ENCODE measurements at regions not wholly inside any gene's neighbourhood (a gene's known extent, or its start where the extent isn't known, plus 50 kb on each side); places are given as distances from the start of the nearest gene placed in this dataset.

GRCh38 chr4:188682321-188682720 lies 543.1 kb downstream of the TRIML1 start:
- TF ChIP-seq, protein P1, sequence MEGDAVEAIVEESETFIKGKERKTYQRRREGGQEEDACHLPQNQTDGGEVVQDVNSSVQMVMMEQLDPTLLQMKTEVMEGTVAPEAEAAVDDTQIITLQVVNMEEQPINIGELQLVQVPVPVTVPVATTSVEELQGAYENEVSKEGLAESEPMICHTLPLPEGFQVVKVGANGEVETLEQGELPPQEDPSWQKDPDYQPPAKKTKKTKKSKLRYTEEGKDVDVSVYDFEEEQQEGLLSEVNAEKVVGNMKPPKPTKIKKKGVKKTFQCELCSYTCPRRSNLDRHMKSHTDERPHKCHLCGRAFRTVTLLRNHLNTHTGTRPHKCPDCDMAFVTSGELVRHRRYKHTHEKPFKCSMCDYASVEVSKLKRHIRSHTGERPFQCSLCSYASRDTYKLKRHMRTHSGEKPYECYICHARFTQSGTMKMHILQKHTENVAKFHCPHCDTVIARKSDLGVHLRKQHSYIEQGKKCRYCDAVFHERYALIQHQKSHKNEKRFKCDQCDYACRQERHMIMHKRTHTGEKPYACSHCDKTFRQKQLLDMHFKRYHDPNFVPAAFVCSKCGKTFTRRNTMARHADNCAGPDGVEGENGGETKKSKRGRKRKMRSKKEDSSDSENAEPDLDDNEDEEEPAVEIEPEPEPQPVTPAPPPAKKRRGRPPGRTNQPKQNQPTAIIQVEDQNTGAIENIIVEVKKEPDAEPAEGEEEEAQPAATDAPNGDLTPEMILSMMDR (IDR thresholded peaks at IDR 0.05; ENCODE audit: borderline replicate concordance, insufficient read depth, low read depth, low read length), result no peak
- no peak overlapping the region for H3K4me3 ChIP-seq (ENCODE audit: low read depth, low read length)

DNA sequence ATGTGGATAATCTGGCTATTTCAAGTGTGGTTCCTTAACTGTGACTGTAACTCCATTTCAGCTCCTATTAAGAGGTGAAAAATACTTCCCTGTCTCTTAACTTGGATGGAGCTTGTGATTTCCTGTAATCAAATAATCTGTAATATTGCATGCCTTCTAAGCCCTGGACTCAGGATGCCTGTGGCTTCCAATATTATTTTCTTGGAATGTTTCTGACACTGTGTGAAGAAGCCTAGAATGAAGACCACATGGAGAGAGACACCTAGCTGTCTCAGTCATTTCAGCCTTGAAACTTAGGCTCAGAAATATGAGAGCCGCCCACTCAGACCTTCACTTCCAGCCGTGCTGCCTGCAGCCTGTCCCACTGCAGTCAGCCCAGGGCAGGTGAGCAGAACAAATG lies 544.3 kb downstream of the TRIML1 start:
- TF ChIP-seq, protein P1 (IDR thresholded peaks at IDR 0.05; ENCODE audit: borderline replicate concordance, insufficient read depth, low read depth, low read length), result no peak
- no peak overlapping the region for H3K4me3 ChIP-seq (ENCODE audit: low read depth, low read length)

GRCh38 chr4:188688956-188689355 lies 549.7 kb downstream of the TRIML1 start:
- TF ChIP-seq, protein P1 (IDR thresholded peaks at IDR 0.05; ENCODE audit: borderline replicate concordance, insufficient read depth, low read depth, low read length), result no peak
- no peak overlapping the region for H3K4me3 ChIP-seq (ENCODE audit: low read depth, low read length)

GRCh38 chr4:188691811-188692210 lies 552.6 kb downstream of the TRIML1 start:
- no peak overlapping the region for H3K4me3 ChIP-seq (ENCODE audit: low read depth, low read length)
- TF ChIP-seq, protein P1 (IDR thresholded peaks at IDR 0.05; ENCODE audit: borderline replicate concordance, insufficient read depth, low read depth, low read length), result no peak

DNA sequence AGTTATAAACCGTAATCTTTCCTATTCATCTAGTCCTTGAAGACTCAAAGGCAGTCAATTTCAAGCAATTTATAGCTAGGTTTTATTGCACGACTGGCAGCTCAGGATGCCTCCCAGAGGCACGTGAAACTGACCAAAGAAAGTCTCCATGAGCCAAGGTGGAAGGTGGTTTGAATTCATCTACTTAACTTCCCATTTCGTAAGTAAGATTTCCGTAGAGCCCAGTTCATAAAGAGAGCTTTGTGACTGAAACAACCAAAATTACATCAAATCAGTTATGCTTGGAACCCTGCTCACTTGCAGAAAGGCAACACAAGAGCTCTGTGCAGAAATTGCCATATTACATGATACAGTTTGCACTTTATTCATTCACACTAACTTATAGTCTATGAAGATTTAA lies 556.0 kb downstream of the TRIML1 start:
- H3K4me3 ChIP-seq (ENCODE audit: low read depth, low read length), result no peak overlapping the region
- TF ChIP-seq, protein P1 (IDR thresholded peaks at IDR 0.05; ENCODE audit: borderline replicate concordance, insufficient read depth, low read depth, low read length), result no peak

- no peak overlapping the region for H3K4me3 ChIP-seq (ENCODE audit: low read depth, low read length)
- TF ChIP-seq, protein P1 (IDR thresholded peaks at IDR 0.05; ENCODE audit: borderline replicate concordance, insufficient read depth, low read depth, low read length), result no peak
These were observed 558.0 kb downstream of the TRIML1 start for GRCh38 chr4:188697243-188697642.

GRCh38 chr4:188701952-188702351 lies 562.7 kb downstream of the TRIML1 start:
- TF ChIP-seq, protein P1 (IDR thresholded peaks at IDR 0.05; ENCODE audit: borderline replicate concordance, insufficient read depth, low read depth, low read length), result no peak

More at GRCh38 chr4:188701952-188702351, 562.7 kb downstream of the TRIML1 start:
- no peak overlapping the region for H3K4me3 ChIP-seq (ENCODE audit: low read depth, low read length)

All from GM12875 (cell line).